ENCODE measurements at regions not wholly inside any gene's neighbourhood (a gene's known extent, or its start where the extent isn't known, plus 50 kb on each side); places are given as distances from the start of the nearest gene placed in this dataset.

DNA sequence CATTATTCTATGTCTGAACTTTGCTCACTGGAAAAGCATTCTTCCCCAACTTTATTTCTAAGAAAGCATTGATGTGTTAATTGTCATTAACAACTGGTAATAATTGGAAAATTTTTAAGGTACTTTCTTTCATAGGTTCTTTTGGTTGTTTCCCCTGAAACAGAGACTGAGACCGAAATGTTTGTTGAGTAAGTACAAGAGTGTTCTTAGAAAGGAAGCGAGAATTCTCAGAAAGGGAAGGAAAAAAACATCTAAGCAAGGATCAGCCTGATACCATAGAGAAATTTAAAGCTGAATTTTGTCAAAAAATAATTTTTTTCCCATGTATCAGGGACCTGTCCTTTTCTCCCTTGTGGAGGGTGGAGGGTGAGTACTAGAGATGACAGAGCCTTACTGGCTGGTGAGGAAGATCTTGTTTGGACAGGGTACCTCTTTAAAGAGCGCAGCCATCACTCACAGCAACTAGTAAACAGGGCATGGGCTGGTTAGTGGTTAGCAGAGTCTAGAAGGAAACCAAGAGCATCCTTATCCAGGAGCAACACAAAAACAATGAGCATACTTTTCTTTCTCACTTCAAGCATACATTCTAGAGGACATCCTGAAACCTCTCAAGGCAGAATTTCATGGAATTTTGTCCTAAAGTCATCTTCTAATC is 898.5 kb downstream of the DNAH5 start:
- TF ChIP-seq CTCF (conservative IDR thresholded peaks at IDR 0.05) (no peak), ZFX (IDR thresholded peaks at IDR 0.05) (no peak)
